ENCODE measurements at regions not wholly inside any gene's neighbourhood (a gene's known extent, or its start where the extent isn't known, plus 50 kb on each side); places are given as distances from the start of the nearest gene placed in this dataset.

DNA sequence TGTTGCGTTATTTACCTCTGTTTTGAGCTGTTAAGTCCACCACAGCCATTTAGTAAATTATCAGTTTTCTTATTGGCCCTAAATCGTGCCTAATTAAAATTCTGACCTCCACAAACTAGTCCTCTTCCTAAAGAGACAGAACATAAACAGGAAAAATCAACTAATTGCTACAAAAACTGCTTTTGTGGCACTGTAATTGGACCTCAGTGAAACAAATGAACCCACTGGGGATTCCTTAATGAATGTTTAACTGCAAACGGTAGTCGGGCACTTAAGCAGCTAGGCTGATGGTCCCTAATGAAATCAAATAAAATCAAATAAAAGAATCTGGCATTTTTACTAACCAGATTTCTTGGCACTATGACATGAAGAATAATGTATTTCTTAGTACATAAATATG is 513.4 kb upstream of the SLC35B3 start:
- TF ChIP-seq EZH2 (IDR thresholded peaks at IDR 0.05; ENCODE audit: borderline replicate concordance, low read depth, low read length, severe bottlenecking), result no peak
- no peak for TF ChIP-seq POLR2AphosphoS5 (IDR thresholded peaks at IDR 0.05; ENCODE audit: insufficient read depth, low read depth, low read length)
- no peak overlapping the region for H3K27ac ChIP-seq (ENCODE audit: insufficient read depth, low read depth, low read length)
- H3K9me3 ChIP-seq (replicated peaks; ENCODE audit: control insufficient read depth, insufficient read depth, low read length), result no peaks in the 10 kb centered on the region
- ChIA-PET POLR2A (no interaction called here), CTCF (no interaction called here)
- no peaks in the 10 kb centered on the region for H3K4me1 ChIP-seq (ENCODE audit: control insufficient read depth, extremely low read depth, insufficient read depth, low read length)
- dilution Hi-C loops (cut with MboI; ENCODE audit: extremely low pct_ligation_motif_present, low sequenced_read_pairs) (no loop called here), intact Hi-C loops (cut with micrococcal nuclease) (no loop called here)
- H3K27me3 ChIP-seq (ENCODE audit: control insufficient read depth in 2 of 2, insufficient read depth in 2 of 2, low read length in 2 of 2), result no peaks in the 10 kb centered on the region
- no TSS peak for BruUV-seq (replicated peaks)
- DNase-seq (ENCODE audit: low read depth, low spot score), result no peak
- no peak overlapping the region for H3K9ac ChIP-seq (replicated peaks; ENCODE audit: extremely low read depth, insufficient read depth, low read length)
- H2AFZ ChIP-seq (ENCODE audit: low read depth, low read length), result no peak overlapping the region
- H3K4me2 ChIP-seq (ENCODE audit: insufficient read depth, low read length), result no peak overlapping the region
- no peaks in the 10 kb centered on the region for H3K79me2 ChIP-seq (ENCODE audit: control insufficient read depth, insufficient read depth, low read length)
- no peaks in the 10 kb centered on the region for H4K20me1 ChIP-seq (replicated peaks; ENCODE audit: control insufficient read depth, extremely low read depth, insufficient read depth, low read length)
- no peaks in the 10 kb centered on the region for H3K36me3 ChIP-seq (ENCODE audit: control insufficient read depth in 2 of 2, extremely low read depth in 1 of 2, insufficient read depth in 2 of 2, low read length in 2 of 2)
- FAIRE-seq, result no peak
- no peaks in the 10 kb centered on the region for H3K9me1 ChIP-seq (replicated peaks; ENCODE audit: control insufficient read depth, extremely low read depth, insufficient read depth, low read length)
- H3K4me3 ChIP-seq (replicated peaks in 1 of 3; ENCODE audit: insufficient read depth in 1 of 3, low read depth in 1 of 3, low read length in 3 of 3), result no peak overlapping the region

- Histone ChIP-seq H3K27me3 (ENCODE audit: control insufficient read depth in 2 of 2, insufficient read depth in 2 of 2, low read length in 2 of 2) (no peaks in the 10 kb centered on the region), H3K9ac (replicated peaks; ENCODE audit: extremely low read depth, insufficient read depth, low read length) (no peak overlapping the region), H3K27ac (ENCODE audit: insufficient read depth, low read depth, low read length) (no peak overlapping the region), H3K9me3 (replicated peaks; ENCODE audit: control insufficient read depth, insufficient read depth, low read length) (no peaks in the 10 kb centered on the region), H3K4me3 (replicated peaks in 1 of 3; ENCODE audit: insufficient read depth in 1 of 3, low read depth in 1 of 3, low read length in 3 of 3) (no peak overlapping the region), H3K79me2 (ENCODE audit: control insufficient read depth, insufficient read depth, low read length) (no peaks in the 10 kb centered on the region), H3K9me1 (replicated peaks; ENCODE audit: control insufficient read depth, extremely low read depth, insufficient read depth, low read length) (no peaks in the 10 kb centered on the region), H3K4me2 (ENCODE audit: insufficient read depth, low read length) (no peak overlapping the region), H2AFZ (ENCODE audit: low read depth, low read length) (no peak overlapping the region), H3K4me1 (ENCODE audit: control insufficient read depth, extremely low read depth, insufficient read depth, low read length) (no peaks in the 10 kb centered on the region), H4K20me1 (replicated peaks; ENCODE audit: control insufficient read depth, extremely low read depth, insufficient read depth, low read length) (no peaks in the 10 kb centered on the region), H3K36me3 (ENCODE audit: control insufficient read depth in 2 of 2, extremely low read depth in 1 of 2, insufficient read depth in 2 of 2, low read length in 2 of 2) (no peaks in the 10 kb centered on the region)
- no peak for TF ChIP-seq JUN (IDR thresholded peaks at IDR 0.05; ENCODE audit: borderline replicate concordance, insufficient read depth, insufficient read length, low read depth)
- no peak for TF ChIP-seq EZH2 (IDR thresholded peaks at IDR 0.05; ENCODE audit: borderline replicate concordance, low read depth, low read length, severe bottlenecking)
- no peak for TF ChIP-seq GATA2 (IDR thresholded peaks at IDR 0.05; ENCODE audit: insufficient read depth, insufficient read length, low read depth, low read length)
- dilution Hi-C loops (cut with MboI; ENCODE audit: extremely low pct_ligation_motif_present, low sequenced_read_pairs), result no loop called here
- FAIRE-seq (no peak), DNase-seq (ENCODE audit: low read depth, low spot score) (no peak)
- ChIA-PET CTCF (interaction anchor here (1.3 kb wide), 1 partner anchor 11 kb away, joined by 3 read pairs; no protein-coding TSS in a partner anchor), POLR2A (no interaction called here)
- no TSS peak for BruUV-seq (replicated peaks)
- intact Hi-C loops (cut with micrococcal nuclease), result no loop called here
These were observed 512.6 kb upstream of the SLC35B3 start for GRCh38 chr6:8947900-8948299.
